ENCODE measurements at regions not wholly inside any gene's neighbourhood (a gene's known extent, or its start where the extent isn't known, plus 50 kb on each side); places are given as distances from the start of the nearest gene placed in this dataset.
A peak's percentile ranks its signal among the peaks of the same experiment; 100 is the strongest.

GRCh38 chr9:3746296-3747275 is 220.8 kb upstream of the RFX3 start:
- no peaks in the 10 kb centered on the region for H3K9me3 ChIP-seq (ENCODE audit: control insufficient read depth, insufficient read depth, low read length)
- no peak overlapping the region for H3K4me3 ChIP-seq (ENCODE audit: low read depth, low read length)
- CTCF ChIA-PET, result interaction anchor here (0.5 to 1.0 kb wide), 2 partner anchors 331 to 1670 kb away, joined by 3 to 5 read pairs; no protein-coding TSS in a partner anchor
- POLR2A ChIA-PET, result no interaction called here
- H3K27ac ChIP-seq (ENCODE audit: low read depth, low read length), result no peak overlapping the region
- TF ChIP-seq CTCF (IDR thresholded peaks at IDR 0.05; ENCODE audit: low read depth, low read length), result no peak
- no peaks in the 10 kb centered on the region for H3K27me3 ChIP-seq (ENCODE audit: control insufficient read depth, insufficient read depth, low read length)
- DNase-seq (ENCODE audit: low read depth, low spot score), result peak; percentile 41

- CTCF ChIA-PET, result no interaction called here
- no peak overlapping the region for H3K4me3 ChIP-seq (ENCODE audit: low read depth, low read length)
- POLR2A ChIA-PET, result no interaction called here
- DNase-seq (ENCODE audit: low read depth, low spot score), result no peak
- TF ChIP-seq CTCF (IDR thresholded peaks at IDR 0.05; ENCODE audit: low read depth, low read length), result no peak
- H3K9me3 ChIP-seq (ENCODE audit: control insufficient read depth, insufficient read depth, low read length), result no peaks in the 10 kb centered on the region
- H3K27me3 ChIP-seq (ENCODE audit: control insufficient read depth, insufficient read depth, low read length), result no peaks in the 10 kb centered on the region
- H3K27ac ChIP-seq (ENCODE audit: low read depth, low read length), result no peak overlapping the region
Measured at GRCh38 chr9:3743901-3744413, 218.2 kb upstream of the RFX3 start.

GRCh38 chr9:3742586-3742985 is 216.8 kb upstream of the RFX3 start:
- Histone ChIP-seq H3K27me3 (ENCODE audit: control insufficient read depth, insufficient read depth, low read length) (no peaks in the 10 kb centered on the region), H3K27ac (ENCODE audit: low read depth, low read length) (no peak overlapping the region), H3K9me3 (ENCODE audit: control insufficient read depth, insufficient read depth, low read length) (no peaks in the 10 kb centered on the region), H3K4me3 (ENCODE audit: low read depth, low read length) (no peak overlapping the region)
- ChIA-PET POLR2A (no interaction called here), CTCF (interaction anchor here (1.0 kb wide), 1 partner anchor 9 kb away, joined by 3 read pairs; no protein-coding TSS in a partner anchor)
- DNase-seq (ENCODE audit: low read depth, low spot score), result no peak
- TF ChIP-seq CTCF (IDR thresholded peaks at IDR 0.05; ENCODE audit: low read depth, low read length), result no peak

GRCh38 chr9:3741729-3742128 is 215.9 kb upstream of the RFX3 start:
- POLR2A ChIA-PET, result no interaction called here
- Histone ChIP-seq H3K27ac (ENCODE audit: low read depth, low read length) (no peak overlapping the region), H3K4me3 (ENCODE audit: low read depth, low read length) (no peak overlapping the region), H3K27me3 (ENCODE audit: control insufficient read depth, insufficient read depth, low read length) (no peaks in the 10 kb centered on the region), H3K9me3 (ENCODE audit: control insufficient read depth, insufficient read depth, low read length) (no peaks in the 10 kb centered on the region)
- TF ChIP-seq CTCF (IDR thresholded peaks at IDR 0.05; ENCODE audit: low read depth, low read length), result no peak
- CTCF ChIA-PET, result interaction anchor here (1.0 to 1.3 kb wide), 2 partner anchors 8 to 598 kb away, joined by 3 to 4 read pairs; no protein-coding TSS in a partner anchor
- DNase-seq (ENCODE audit: low read depth, low spot score), result no peak

All from AG04450 (cell line).